HepG2 (cell line): ENCODE measurements at regions not wholly inside any gene's neighbourhood (a gene's known extent, or its start where the extent isn't known, plus 50 kb on each side); places are given as distances from the start of the nearest gene placed in this dataset.
A peak's percentile ranks its signal among the peaks of the same experiment; 100 is the strongest.

Experiments used
- ARID5B ChIP-seq: IDR thresholded peaks from 2 replicates; pipeline ENCODE4 v1.4.0; 2020; ENCODE audit warnings: mild to moderate bottlenecking, missing genetic modification reagents
- BRCA1 ChIP-seq: sonication (generic); formaldehyde crosslinking; IDR thresholded peaks from 2 replicates; pipeline ENCODE4 v1.4.0; 2020; ENCODE audit warnings: missing genetic modification reagents
- CC2D1A ChIP-seq: sonication (generic); formaldehyde crosslinking; IDR thresholded peaks from 2 replicates; pipeline ENCODE4 v1.8.1; 2023; ENCODE audit warnings: mild to moderate bottlenecking, missing genetic modification reagents
- HCFC1 ChIP-seq: fragments of 150-350 bp; IDR thresholded peaks from 2 replicates; pipeline ENCODE4 v1.6.1; 2014; ENCODE audit warnings: low read depth, low read length
- MAFK ChIP-seq, 2 experiments: IDR thresholded peaks in 1 of 2; conservative IDR thresholded peaks in 1 of 2; 2 replicates each; pipeline ENCODE4 v1.6.1; 2011; ENCODE audit warnings: improper control_type of control experiment in 2 of 2, low read length in 2 of 2
- SALL2 ChIP-seq: sonication (generic); formaldehyde crosslinking; IDR thresholded peaks from 2 replicates; pipeline ENCODE4 v1.8.1; 2023; ENCODE audit warnings: mild to moderate bottlenecking, missing genetic modification reagents, inconsistent platforms
- SRF ChIP-seq: IDR thresholded peaks from 2 replicates; pipeline ENCODE4 v1.6.1; 2011; ENCODE audit warnings: mild to moderate bottlenecking, low read depth, low read length, moderate library complexity
- TARDBP ChIP-seq: sonication (generic); formaldehyde crosslinking; IDR thresholded peaks from 2 replicates; pipeline ENCODE4 v1.8.0; 2022; ENCODE audit warnings: mild to moderate bottlenecking, missing genetic modification reagents
- TBX3 ChIP-seq: fragments of 450-650 bp; IDR thresholded peaks from 2 replicates; pipeline ENCODE4 v1.6.1; 2017; ENCODE audit warnings: antibody characterized with exemption, mild to moderate bottlenecking, inconsistent platforms, borderline replicate concordance
- THYN1 ChIP-seq: sonication (generic); formaldehyde crosslinking; IDR thresholded peaks from 2 replicates; pipeline ENCODE4 v1.8.1; 2023; ENCODE audit warnings: low read depth, mild to moderate bottlenecking, moderate library complexity, missing genetic modification reagents, borderline replicate concordance
- U2AF2 ChIP-seq: fragments of 200-400 bp; formaldehyde crosslinking; IDR thresholded peaks from 2 replicates; pipeline ENCODE4 v1.6.1; 2017; ENCODE audit warnings: low read depth, mild to moderate bottlenecking, low read length
- ZFP36L1 ChIP-seq: sonication (generic); formaldehyde crosslinking; IDR thresholded peaks from 2 replicates; pipeline ENCODE4 v1.8.0; 2022; ENCODE audit warnings: mild to moderate bottlenecking, missing genetic modification reagents, moderate library complexity
- ZNF101 ChIP-seq: sonication (generic); formaldehyde crosslinking; IDR thresholded peaks from 2 replicates; pipeline ENCODE4 v1.4.0; 2020; ENCODE audit warnings: mild to moderate bottlenecking, low read depth, missing genetic modification reagents, borderline replicate concordance
- ZNF160 ChIP-seq: sonication (generic); formaldehyde crosslinking; IDR thresholded peaks from 2 replicates; pipeline ENCODE4 v1.8.0; 2022; ENCODE audit warnings: mild to moderate bottlenecking, inconsistent platforms, missing genetic modification reagents
- ZNF264 ChIP-seq: sonication (generic); formaldehyde crosslinking; IDR thresholded peaks from 2 replicates; pipeline ENCODE4 v1.4.0; 2020; ENCODE audit warnings: missing genetic modification reagents
- ZNF292 ChIP-seq: sonication (generic); formaldehyde crosslinking; IDR thresholded peaks from 2 replicates; pipeline ENCODE4 v1.8.1; 2022; ENCODE audit warnings: mild to moderate bottlenecking, low read depth, missing genetic modification reagents, borderline replicate concordance
- ZNF501 ChIP-seq: sonication (generic); formaldehyde crosslinking; IDR thresholded peaks from 2 replicates; pipeline ENCODE4 v1.5.1; 2020; ENCODE audit warnings: mild to moderate bottlenecking, moderate library complexity, missing genetic modification reagents
- ZNF577 ChIP-seq: sonication (generic); formaldehyde crosslinking; IDR thresholded peaks from 2 replicates; pipeline ENCODE4 v1.4.0; 2020; ENCODE audit warnings: mild to moderate bottlenecking, low read depth, missing genetic modification reagents, borderline replicate concordance
- ZNF780A ChIP-seq: sonication (generic); formaldehyde crosslinking; IDR thresholded peaks from 2 replicates; pipeline ENCODE4 v1.8.0; 2022; ENCODE audit warnings: mild to moderate bottlenecking, missing genetic modification reagents, moderate library complexity
- TF ChIP-seq, protein P1 (sequence below): sonication (generic); formaldehyde crosslinking; IDR thresholded peaks from 2 replicates; pipeline ENCODE4 v1.4.0; 2020; ENCODE audit warnings: missing genetic modification reagents, mild to moderate bottlenecking, borderline replicate concordance
- TF ChIP-seq, protein P2 (sequence below): sonication (generic); formaldehyde crosslinking; IDR thresholded peaks from 2 replicates; pipeline ENCODE4 v1.4.0; 2020; ENCODE audit warnings: mild to moderate bottlenecking, low read depth, missing genetic modification reagents
- TF ChIP-seq, protein P3 (sequence below): sonication (generic); formaldehyde crosslinking; IDR thresholded peaks from 2 replicates; pipeline ENCODE4 v1.4.0; 2020; ENCODE audit warnings: missing genetic modification reagents

DNA sequence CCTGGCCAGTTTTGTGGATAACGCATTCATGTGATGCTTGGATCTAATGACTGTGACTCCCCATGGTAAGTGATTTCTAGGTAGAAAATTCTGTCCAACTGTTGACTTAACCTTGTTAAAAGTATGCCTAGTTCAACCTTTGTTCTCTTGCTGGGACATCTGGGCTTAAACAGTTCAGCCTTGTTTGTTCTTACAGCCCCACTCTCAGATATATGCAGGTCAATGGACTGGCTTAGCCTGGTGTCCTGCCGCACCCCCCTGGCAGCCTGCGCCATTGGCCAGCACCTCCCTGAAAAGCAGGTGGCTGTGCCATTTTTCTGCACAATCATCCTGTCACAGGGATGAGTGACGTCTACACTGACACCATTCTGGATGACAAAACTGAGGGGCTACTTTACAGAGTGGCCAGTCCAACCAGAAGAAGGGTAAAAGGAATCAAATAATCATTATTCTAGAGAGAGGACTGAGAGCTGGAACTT, 244.7 kb upstream of the ONECUT1 start (continued):
- TF ChIP-seq U2AF2 (no peak), CC2D1A (CRISPR knock-in tag) (no peak), ZNF780A (CRISPR knock-in tag) (no peak), ZNF264 (CRISPR knock-in tag) (no peak), ZNF101 (no peak), SALL2 (CRISPR knock-in tag) (no peak), THYN1 (CRISPR knock-in tag) (no peak), HCFC1 (no peak), BRCA1 (CRISPR knock-in tag) (no peak), ZNF160 (CRISPR knock-in tag) (no peak), ZNF292 (CRISPR knock-in tag) (peak; percentile 94; the same call in 1 of the 2 replicates), ZNF501 (peak; percentile 51; the same call in 1 of the 2 replicates), ZFP36L1 (CRISPR knock-in tag) (no peak), TBX3 (peak; percentile 13; the same call in 1 of the 2 replicates), ZNF577 (no peak), MAFK (conservative IDR thresholded peaks at IDR 0.05 in 1 of 2, IDR thresholded peaks at IDR 0.05 in 1 of 2; ENCODE audit: low read length in 2 of 2) (peak; percentile 24 to 65; a peak in 3 of 4 replicates), TARDBP (CRISPR knock-in tag) (peak; percentile 77; the same call in 1 of the 2 replicates), SRF (no peak), ARID5B (CRISPR knock-in tag) (peak; percentile 96)
- TF ChIP-seq, protein P1, sequence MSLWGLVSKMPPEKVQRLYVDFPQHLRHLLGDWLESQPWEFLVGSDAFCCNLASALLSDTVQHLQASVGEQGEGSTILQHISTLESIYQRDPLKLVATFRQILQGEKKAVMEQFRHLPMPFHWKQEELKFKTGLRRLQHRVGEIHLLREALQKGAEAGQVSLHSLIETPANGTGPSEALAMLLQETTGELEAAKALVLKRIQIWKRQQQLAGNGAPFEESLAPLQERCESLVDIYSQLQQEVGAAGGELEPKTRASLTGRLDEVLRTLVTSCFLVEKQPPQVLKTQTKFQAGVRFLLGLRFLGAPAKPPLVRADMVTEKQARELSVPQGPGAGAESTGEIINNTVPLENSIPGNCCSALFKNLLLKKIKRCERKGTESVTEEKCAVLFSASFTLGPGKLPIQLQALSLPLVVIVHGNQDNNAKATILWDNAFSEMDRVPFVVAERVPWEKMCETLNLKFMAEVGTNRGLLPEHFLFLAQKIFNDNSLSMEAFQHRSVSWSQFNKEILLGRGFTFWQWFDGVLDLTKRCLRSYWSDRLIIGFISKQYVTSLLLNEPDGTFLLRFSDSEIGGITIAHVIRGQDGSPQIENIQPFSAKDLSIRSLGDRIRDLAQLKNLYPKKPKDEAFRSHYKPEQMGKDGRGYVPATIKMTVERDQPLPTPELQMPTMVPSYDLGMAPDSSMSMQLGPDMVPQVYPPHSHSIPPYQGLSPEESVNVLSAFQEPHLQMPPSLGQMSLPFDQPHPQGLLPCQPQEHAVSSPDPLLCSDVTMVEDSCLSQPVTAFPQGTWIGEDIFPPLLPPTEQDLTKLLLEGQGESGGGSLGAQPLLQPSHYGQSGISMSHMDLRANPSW (CRISPR knock-in tag): no peak
- TF ChIP-seq, protein P2, sequence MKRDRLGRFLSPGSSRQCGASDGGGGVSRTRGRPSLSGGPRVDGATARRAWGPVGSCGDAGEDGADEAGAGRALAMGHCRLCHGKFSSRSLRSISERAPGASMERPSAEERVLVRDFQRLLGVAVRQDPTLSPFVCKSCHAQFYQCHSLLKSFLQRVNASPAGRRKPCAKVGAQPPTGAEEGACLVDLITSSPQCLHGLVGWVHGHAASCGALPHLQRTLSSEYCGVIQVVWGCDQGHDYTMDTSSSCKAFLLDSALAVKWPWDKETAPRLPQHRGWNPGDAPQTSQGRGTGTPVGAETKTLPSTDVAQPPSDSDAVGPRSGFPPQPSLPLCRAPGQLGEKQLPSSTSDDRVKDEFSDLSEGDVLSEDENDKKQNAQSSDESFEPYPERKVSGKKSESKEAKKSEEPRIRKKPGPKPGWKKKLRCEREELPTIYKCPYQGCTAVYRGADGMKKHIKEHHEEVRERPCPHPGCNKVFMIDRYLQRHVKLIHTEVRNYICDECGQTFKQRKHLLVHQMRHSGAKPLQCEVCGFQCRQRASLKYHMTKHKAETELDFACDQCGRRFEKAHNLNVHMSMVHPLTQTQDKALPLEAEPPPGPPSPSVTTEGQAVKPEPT: no peak
- TF ChIP-seq, protein P3, sequence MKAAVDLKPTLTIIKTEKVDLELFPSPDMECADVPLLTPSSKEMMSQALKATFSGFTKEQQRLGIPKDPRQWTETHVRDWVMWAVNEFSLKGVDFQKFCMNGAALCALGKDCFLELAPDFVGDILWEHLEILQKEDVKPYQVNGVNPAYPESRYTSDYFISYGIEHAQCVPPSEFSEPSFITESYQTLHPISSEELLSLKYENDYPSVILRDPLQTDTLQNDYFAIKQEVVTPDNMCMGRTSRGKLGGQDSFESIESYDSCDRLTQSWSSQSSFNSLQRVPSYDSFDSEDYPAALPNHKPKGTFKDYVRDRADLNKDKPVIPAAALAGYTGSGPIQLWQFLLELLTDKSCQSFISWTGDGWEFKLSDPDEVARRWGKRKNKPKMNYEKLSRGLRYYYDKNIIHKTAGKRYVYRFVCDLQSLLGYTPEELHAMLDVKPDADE: no peak
